ENCODE measurements at regions not wholly inside any gene's neighbourhood (a gene's known extent, or its start where the extent isn't known, plus 50 kb on each side); places are given as distances from the start of the nearest gene placed in this dataset.

GRCh38 chr11:10641912-10642697 lies 51.5 kb downstream of the IRAG1 start:
- in situ Hi-C loops (cut with HindIII; ENCODE audit: low sequenced_read_pairs): no loop called here
- no peak for DNase-seq (ENCODE audit: low spot score)

GRCh38 chr11:10641177-10641911 lies 52.2 kb downstream of the IRAG1 start:
- no peak for DNase-seq (ENCODE audit: low spot score)
- in situ Hi-C loops (cut with HindIII; ENCODE audit: low sequenced_read_pairs): no loop called here

GRCh38 chr11:10640308-10640707 lies 53.2 kb downstream of the IRAG1 start:
- DNase-seq (ENCODE audit: low spot score): no peak
- in situ Hi-C loops (cut with HindIII; ENCODE audit: low sequenced_read_pairs): no loop called here

GRCh38 chr11:10639350-10639749 lies 54.2 kb downstream of the IRAG1 start:
- in situ Hi-C loops (cut with HindIII; ENCODE audit: low sequenced_read_pairs): no loop called here
- no peak for DNase-seq (ENCODE audit: low spot score)

GRCh38 chr11:10638316-10638925 lies 55.1 kb downstream of the IRAG1 start:
- in situ Hi-C loops (cut with HindIII; ENCODE audit: low sequenced_read_pairs): no loop called here
- no peak for DNase-seq (ENCODE audit: low spot score)

- in situ Hi-C loops (cut with HindIII; ENCODE audit: low sequenced_read_pairs): no loop called here
- no peak for DNase-seq (ENCODE audit: low spot score)
Measured at GRCh38 chr11:10637731-10638151, 55.8 kb downstream of the IRAG1 start.

GRCh38 chr11:10634407-10634806 lies 59.1 kb downstream of the IRAG1 start:
- in situ Hi-C loops (cut with HindIII; ENCODE audit: low sequenced_read_pairs): no loop called here
- no peak for DNase-seq (ENCODE audit: low spot score)

- in situ Hi-C loops (cut with HindIII; ENCODE audit: low sequenced_read_pairs): no loop called here
- DNase-seq (ENCODE audit: low spot score): no peak
Measured at GRCh38 chr11:10633261-10633660, 60.3 kb downstream of the IRAG1 start.

GRCh38 chr11:10632483-10632882 lies 61.1 kb downstream of the IRAG1 start:
- DNase-seq (ENCODE audit: low spot score): no peak
- in situ Hi-C loops (cut with HindIII; ENCODE audit: low sequenced_read_pairs): no loop called here

- no peak for DNase-seq (ENCODE audit: low spot score)
- in situ Hi-C loops (cut with HindIII; ENCODE audit: low sequenced_read_pairs): no loop called here
Measured at GRCh38 chr11:10631761-10632160, 61.8 kb downstream of the IRAG1 start.

GRCh38 chr11:10629411-10630002 lies 61.0 kb upstream of the LYVE1 start:
- in situ Hi-C loops (cut with HindIII; ENCODE audit: low sequenced_read_pairs): no loop called here
- no peak for DNase-seq (ENCODE audit: low spot score)

GRCh38 chr11:10628508-10629236 lies 60.2 kb upstream of the LYVE1 start:
- no peak for DNase-seq (ENCODE audit: low spot score)
- in situ Hi-C loops (cut with HindIII; ENCODE audit: low sequenced_read_pairs): no loop called here

GRCh38 chr11:10627816-10628215 lies 59.4 kb upstream of the LYVE1 start:
- in situ Hi-C loops (cut with HindIII; ENCODE audit: low sequenced_read_pairs): no loop called here
- DNase-seq (ENCODE audit: low spot score): no peak

GRCh38 chr11:10627291-10627690 lies 58.8 kb upstream of the LYVE1 start:
- DNase-seq (ENCODE audit: low spot score): no peak
- in situ Hi-C loops (cut with HindIII; ENCODE audit: low sequenced_read_pairs): no loop called here

- no peak for DNase-seq (ENCODE audit: low spot score)
- in situ Hi-C loops (cut with HindIII; ENCODE audit: low sequenced_read_pairs): no loop called here
Measured at GRCh38 chr11:10625982-10626311, 57.5 kb upstream of the LYVE1 start.

GRCh38 chr11:10625281-10625981 lies 57.0 kb upstream of the LYVE1 start:
- in situ Hi-C loops (cut with HindIII; ENCODE audit: low sequenced_read_pairs): no loop called here
- DNase-seq (ENCODE audit: low spot score): no peak

GRCh38 chr11:10623797-10624761 lies 55.6 kb upstream of the LYVE1 start:
- peak; percentile 20 for DNase-seq (ENCODE audit: low spot score)
- in situ Hi-C loops (cut with HindIII; ENCODE audit: low sequenced_read_pairs): no loop called here

Measured in G401 (cell line).